ENCODE measurements at regions not wholly inside any gene's neighbourhood (a gene's known extent, or its start where the extent isn't known, plus 50 kb on each side); places are given as distances from the start of the nearest gene placed in this dataset.

GRCh38 chr2:5102823-5103222, 589.4 kb upstream of the SOX11 start:
- DNase-seq, result no peak

DNA sequence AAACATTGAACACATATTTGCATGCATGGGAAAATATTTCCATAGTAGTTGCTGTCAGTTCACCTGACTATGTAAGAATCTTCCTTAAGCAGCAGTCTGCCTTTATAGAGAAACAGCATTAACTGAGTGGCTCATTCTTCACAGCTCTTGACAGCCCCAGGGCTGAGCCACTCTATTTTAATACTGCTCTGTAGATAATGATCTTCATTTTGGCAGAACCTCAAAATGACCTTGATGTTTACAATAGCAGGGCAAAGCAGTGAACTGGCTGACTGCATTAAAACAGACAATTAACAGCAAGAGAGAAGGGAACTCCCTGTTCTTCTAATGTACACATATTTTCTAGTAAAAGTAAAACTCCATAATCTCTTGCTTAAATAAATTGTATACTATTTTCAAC, 580.6 kb upstream of the SOX11 start:
- DNase-seq, result no peak

DNA sequence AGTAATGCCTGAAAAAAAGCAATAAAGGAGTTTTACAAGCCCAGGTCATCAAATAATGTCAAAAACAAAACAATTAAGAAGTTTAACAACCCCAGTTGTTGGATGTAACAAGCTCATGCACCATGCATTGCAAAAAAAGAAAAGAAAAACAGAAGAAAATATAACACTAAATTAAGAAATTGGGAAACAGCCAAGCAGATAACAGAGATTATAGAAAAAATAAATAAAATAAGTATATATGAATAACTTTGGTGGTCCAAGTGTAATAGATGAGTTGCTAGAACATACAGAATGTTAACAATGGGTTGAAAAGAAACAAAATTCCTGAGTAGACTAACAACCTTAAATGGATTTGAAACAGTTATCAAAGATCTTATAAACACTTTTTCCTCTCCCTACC, 573.1 kb upstream of the SOX11 start:
- no peak for DNase-seq

DNA sequence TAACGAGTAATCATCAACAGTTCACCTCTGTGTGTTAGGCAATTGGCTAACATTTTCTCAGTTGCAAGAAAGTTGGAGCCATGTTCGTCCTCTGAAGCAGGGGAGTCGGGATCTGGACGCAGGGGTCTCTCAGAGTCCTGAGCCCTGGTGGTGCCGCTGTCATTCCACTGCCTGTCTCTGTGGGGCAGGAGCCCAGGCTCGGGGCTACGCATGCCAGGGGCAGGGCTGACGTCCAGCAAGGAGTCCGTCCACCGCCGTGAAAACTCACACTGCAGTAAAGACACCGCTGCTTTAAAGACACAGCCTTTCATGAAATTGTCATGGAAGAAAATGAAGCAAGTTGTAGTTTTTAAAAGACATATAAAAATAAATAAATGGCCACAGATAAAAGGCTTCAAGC, 571.1 kb upstream of the SOX11 start:
- DNase-seq, result no peak

DNA sequence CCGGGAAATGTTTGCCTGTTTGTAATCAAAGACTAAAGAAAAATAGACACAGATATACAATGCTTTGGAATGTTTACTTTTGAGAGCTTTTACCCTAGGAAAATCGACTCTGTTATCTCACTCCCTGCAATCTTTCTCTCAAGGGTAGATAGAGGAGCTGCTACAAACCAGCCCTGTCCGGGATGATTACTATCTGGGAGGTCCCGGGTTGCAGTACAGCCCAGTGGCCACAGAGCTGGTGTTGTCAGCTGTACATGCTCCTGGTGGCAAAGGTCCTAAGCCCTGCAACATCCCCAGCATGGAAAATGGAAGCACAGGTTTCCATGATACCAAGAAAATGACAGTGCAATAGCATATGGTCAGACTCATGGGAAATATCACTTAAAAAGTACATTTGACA, 570.5 kb upstream of the SOX11 start:
- no peak for DNase-seq

GRCh38 chr2:5123582-5124196, 568.5 kb upstream of the SOX11 start:
- no peak for DNase-seq

GRCh38 chr2:5125017-5125730, 567.0 kb upstream of the SOX11 start:
- DNase-seq, result no peak

- DNase-seq, result no peak
These were observed 559.9 kb upstream of the SOX11 start for GRCh38 chr2:5132281-5132680.

- no peak for DNase-seq
These were observed 551.8 kb upstream of the SOX11 start for GRCh38 chr2:5140347-5140746.

DNA sequence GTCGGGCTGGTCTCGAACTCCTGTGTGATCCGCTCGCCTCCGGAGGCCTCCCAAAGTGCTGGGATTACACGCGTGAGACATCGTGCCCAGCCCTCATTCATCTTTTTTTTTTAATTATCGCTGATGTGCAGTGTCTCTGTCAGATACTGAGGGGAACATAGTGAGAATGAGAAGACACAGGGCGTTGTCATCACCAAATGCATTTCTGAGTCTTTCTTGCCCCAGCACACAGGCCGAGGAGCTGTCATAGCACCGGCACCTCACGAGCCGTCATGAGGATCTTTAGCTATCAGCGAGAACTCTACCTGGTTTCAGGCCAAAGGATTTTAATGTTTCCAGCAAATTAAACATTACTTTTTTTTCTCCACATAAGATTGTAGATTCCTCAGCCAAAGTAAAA, 548.0 kb upstream of the SOX11 start:
- DNase-seq, result no peak

DNA sequence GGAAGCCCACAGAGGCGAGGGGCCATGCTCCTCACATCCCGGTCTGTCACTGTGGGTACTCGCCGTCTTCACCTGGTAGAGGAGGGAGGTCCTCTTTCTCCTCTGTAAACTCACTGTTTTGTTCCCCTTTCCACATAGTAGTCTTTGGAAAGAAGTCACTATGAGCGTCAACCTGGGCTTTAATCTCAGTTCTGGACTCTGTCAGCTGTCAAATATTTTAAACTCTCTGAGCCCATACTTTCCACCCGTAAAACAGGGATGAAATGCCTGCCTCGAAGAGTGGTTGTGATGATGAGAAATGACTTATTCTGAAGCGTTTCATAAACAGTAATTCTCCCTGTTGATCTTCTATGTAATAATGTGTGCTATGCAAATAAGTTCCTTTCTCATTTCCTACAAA, 547.1 kb upstream of the SOX11 start:
- no peak for DNase-seq

- no peak for DNase-seq
These were observed 546.4 kb upstream of the SOX11 start for GRCh38 chr2:5145801-5146200.

DNA sequence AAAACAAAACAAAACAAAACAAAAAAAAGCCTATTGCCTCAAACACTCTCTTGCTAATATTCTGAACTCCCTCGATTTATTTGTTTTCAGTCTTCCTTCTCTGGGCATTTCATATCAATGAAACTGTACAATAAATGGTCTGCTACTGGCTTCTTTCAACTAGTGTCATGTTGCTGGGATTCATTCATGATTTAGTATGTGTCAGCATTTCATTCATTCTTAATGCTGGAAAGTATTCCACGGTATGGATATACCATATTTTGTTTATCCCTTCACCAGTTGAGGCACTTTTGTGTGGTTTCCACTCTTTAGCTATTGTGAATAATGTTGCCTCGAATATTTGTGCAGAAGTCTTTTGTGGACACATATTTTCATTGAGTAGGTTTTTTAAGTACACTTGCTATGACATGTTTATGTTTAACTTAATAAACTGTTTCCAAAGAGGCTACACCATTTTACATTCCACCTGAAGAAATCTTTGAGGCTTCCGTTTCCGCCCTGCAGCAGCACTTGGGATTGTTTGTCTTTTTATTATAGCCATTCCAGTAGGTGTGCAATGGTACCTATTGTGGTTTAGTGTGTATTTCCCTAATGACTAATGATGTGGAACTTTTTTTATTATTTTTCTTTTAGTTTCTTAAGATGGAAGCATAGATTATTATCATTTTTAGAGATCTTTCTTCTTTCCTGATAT, 543.6 kb upstream of the SOX11 start:
- DNase-seq, result no peak

- no peak for DNase-seq
These were observed 541.3 kb upstream of the SOX11 start for GRCh38 chr2:5150871-5151270.

DNA sequence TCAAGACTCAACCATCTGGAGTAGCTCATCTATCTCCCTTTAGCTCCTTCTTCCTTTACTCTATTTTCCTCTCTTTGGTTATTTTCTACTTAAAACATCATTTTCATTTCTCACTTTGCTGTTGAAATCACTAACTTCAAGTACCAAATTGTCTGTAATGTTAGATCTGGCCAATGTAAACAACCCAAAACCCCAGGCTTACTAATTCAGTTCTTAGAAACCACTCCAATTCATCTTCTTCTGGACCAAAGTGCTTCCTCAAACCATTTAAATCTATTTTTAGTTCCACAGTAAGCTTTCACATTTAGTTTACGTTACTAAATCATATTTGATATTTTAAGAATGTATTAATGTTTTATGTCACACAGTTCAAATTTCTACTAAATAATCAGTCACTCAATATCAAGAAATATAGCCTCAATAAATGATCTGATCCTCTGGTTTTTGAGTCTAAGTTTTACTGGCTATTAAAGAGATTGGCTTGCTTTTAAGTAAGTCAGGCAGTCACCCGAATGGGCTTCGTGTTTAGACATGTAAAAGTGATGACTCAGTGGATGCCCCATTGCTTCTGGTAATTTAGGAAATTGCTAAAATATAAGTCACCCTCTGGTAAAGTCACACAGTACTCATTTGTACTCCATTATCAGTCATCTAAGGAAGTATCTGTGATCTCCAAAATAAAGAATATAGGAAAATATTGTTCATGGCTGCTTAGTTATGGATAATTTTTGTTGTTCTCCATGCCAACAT, 527.2 kb upstream of the SOX11 start:
- DNase-seq, result no peak

GRCh38 chr2:5172923-5173322, 519.3 kb upstream of the SOX11 start:
- DNase-seq, result no peak

DNA sequence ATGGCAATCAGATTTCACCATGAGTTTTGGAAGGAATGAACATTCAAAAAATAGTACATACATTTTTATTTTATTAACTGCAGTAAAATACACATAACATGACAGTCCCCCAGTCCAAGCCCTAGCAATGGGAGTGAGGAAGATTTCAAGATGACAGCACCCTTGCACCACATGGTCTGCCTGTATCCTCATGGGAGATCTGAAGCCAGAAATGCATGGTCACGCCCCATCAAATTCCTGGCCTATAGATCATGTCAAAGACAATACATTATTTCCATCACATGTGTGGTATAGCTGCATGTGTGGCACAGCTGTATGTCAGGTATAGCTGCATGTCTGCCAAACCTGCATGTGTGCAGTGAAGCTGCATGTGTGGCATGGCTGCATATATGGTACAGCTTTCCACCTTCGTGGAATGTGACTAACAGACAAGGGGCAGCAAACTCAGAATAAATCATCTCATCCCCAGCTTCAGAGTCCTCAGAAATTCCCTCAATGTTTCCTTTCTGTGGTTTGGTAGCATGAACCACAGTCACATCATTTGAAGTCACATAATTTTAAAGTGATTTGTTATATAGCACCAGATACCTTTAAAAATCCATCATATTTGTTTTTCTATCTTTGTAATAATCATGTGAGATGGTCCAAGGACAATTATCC, 518.2 kb upstream of the SOX11 start:
- DNase-seq, result no peak

DNA sequence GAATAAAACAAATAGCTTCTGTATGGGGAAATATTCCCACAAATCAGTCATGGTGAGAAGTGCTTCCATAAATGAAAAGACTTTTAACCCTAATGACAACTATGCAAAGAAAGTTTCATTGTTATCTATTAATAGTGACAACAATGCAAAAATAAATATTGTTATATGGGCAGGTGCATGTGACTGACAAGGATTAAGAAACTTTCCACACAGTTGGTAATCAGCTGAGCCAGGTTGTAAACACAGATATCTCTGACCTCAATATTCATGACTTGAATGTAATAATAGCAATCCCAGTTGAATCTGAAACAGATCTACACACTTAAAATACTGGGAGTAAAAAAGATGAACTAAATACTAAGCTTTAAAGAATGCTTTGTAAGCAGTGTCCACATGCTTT, 517.0 kb upstream of the SOX11 start:
- no peak for DNase-seq

GRCh38 chr2:5176764-5177163, 515.4 kb upstream of the SOX11 start:
- DNase-seq, result no peak

GRCh38 chr2:5183031-5183430, 509.2 kb upstream of the SOX11 start:
- no peak for DNase-seq

DNA sequence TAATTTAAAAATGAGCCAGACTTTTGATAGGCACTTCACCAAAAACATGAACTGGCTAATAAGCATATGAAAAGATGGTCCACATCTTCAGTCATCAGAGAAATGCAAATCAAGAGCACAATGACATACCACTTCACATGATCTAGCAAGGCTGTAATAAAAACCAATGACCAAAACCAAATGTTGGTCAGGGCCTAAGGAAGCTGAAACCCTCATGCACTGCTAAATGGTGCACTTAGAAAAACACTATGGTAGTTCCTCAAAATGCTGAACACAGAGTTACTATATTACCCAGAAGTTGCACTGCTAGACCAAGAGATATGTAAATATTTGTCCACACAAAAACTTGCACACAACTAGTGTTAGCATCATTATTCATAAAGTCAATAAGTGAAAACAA, 504.9 kb upstream of the SOX11 start:
- no peak for DNase-seq

GRCh38 chr2:5188636-5189035, 503.5 kb upstream of the SOX11 start:
- no peak for DNase-seq

DNA sequence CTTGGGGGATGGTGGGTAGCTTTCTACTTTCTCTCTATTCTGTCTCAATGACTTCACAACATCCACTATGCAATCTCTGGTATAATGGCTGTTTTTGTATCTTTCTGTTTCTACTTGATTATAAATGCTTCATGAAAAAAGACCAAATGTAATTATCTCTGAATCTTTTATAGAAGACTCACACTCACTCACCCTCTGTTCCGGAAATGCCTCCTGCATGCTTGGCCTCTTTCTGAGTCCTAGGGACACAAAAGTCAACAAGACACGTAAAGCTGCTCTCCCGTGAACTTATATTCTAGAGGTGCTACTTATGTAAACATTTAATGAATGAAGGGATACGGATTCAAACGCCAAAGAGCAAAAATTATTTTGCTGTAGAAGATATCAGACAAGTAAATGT, 502.2 kb upstream of the SOX11 start:
- no peak for DNase-seq

Measured in RPMI8226 (cell line).